ENCODE measurements at regions not wholly inside any gene's neighbourhood (a gene's known extent, or its start where the extent isn't known, plus 50 kb on each side); places are given as distances from the start of the nearest gene placed in this dataset.
"Not testable (repeated sequence)": the region's sequence is repeated elsewhere in the genome, so short reads cannot be mapped to it uniquely, and the experiment has no call there.

DNA sequence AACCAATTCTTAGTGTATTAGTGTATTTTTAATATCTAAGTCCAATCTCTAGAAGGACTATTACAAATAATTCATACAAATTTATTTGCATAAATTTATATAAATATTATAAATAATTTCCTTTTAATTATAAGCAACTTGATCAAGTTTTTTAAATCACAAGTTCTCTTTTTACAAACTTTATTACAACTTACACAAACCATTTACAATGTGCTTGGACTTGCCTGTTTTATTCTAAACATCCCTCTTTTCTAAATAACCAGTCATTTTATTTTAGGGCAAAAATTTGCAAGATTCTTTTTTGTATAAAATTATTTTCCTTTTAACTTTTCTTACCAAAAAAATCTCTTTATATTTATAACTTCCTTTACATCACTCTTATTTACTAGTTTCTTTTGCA lies 83.5 kb upstream of the SYNCRIP start:
- Histone ChIP-seq H3K27me3 (ENCODE audit: control insufficient read depth in 1 of 2, insufficient read depth in 2 of 2, low read length in 2 of 2) (no peaks in the 10 kb centered on the region), H3K9ac (ENCODE audit: low read length in 2 of 2) (no peak overlapping the region), H3K36me3 (ENCODE audit: control insufficient read depth in 2 of 2, insufficient read depth in 2 of 2, low read length in 2 of 2) (no peaks in the 10 kb centered on the region), H3K4me1 (ENCODE audit: control insufficient read depth, insufficient read depth, low read length) (no peaks in the 10 kb centered on the region), H3K4me3 (ENCODE audit: low read length in 2 of 2) (no peak overlapping the region), H3K27ac (ENCODE audit: low read length) (no peak overlapping the region), H3K9me3 (ENCODE audit: control insufficient read depth in 2 of 2, low read length in 2 of 2) (no peaks in the 10 kb centered on the region)

DNA sequence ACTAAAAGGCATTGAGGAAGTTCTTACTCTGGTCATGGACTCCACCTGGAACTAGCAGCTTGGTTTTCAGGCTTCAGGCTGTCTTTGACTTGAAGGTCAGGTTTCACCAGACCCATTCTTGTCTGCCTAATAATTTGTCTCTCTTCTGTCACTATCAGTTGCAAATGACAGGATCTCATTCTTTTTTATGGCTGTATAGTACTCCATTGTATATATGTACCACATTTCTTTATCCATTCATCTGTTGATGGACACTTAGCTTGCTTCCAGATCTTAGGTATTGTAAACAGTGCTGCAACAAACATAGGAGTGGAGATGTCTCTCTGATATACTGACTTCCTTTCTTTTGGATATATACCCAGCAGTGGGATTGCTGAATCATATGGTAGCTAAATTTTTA lies 73.1 kb upstream of the SYNCRIP start:
- Histone ChIP-seq H3K4me1 (ENCODE audit: control insufficient read depth, insufficient read depth, low read length) (no peaks in the 10 kb centered on the region), H3K4me3 (ENCODE audit: low read length in 2 of 2) (no peak overlapping the region), H3K36me3 (ENCODE audit: control insufficient read depth in 2 of 2, insufficient read depth in 2 of 2, low read length in 2 of 2) (no peaks in the 10 kb centered on the region)

GRCh38 chr6:85714893-85715530 lies 72.3 kb upstream of the SYNCRIP start:
- Histone ChIP-seq H3K27me3 (ENCODE audit: control insufficient read depth in 1 of 2, insufficient read depth in 2 of 2, low read length in 2 of 2) (no peaks in the 10 kb centered on the region), H3K9ac (ENCODE audit: low read length in 2 of 2) (no peak overlapping the region), H3K4me1 (ENCODE audit: control insufficient read depth, insufficient read depth, low read length) (no peaks in the 10 kb centered on the region), H3K27ac (ENCODE audit: low read length) (no peak overlapping the region), H3K9me3 (ENCODE audit: control insufficient read depth in 2 of 2, low read length in 2 of 2) (peaks cover 0 to 4% of the 10 kb centered on the region in 2 donors), H3K4me3 (ENCODE audit: low read length in 2 of 2) (no peak overlapping the region), H3K36me3 (ENCODE audit: control insufficient read depth in 2 of 2, insufficient read depth in 2 of 2, low read length in 2 of 2) (no peaks in the 10 kb centered on the region)

More for the DNA sequence above, 73.1 kb upstream of the SYNCRIP start:
- Histone ChIP-seq H3K27me3 (ENCODE audit: control insufficient read depth in 1 of 2, insufficient read depth in 2 of 2, low read length in 2 of 2) (no peaks in the 10 kb centered on the region), H3K9me3 (ENCODE audit: control insufficient read depth in 2 of 2, low read length in 2 of 2) (peaks cover 0 to 4% of the 10 kb centered on the region in 2 donors), H3K9ac (ENCODE audit: low read length in 2 of 2) (no peak overlapping the region), H3K27ac (ENCODE audit: low read length) (no peak overlapping the region)

DNA sequence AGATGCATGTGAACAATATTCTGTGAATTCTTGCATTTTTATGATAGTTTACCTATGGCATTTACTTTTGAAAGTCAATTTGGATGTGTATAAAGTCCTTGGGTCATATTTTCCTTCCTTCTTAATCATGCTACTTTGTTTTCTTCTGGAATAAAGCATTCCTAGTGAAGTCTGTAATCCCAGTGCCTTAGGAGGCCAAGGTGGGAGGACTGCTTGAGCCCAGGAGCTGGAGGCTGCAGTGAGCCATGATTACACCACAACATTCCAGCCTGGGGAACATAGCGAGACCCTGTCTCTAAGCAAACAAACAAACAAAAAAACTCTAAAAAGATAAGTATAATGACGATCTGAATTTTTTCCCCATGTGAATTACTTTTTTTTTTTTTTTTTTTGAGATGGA lies 69.7 kb upstream of the SYNCRIP start:
- Histone ChIP-seq H3K27me3 (ENCODE audit: control insufficient read depth in 1 of 2, insufficient read depth in 2 of 2, low read length in 2 of 2) (no peaks in the 10 kb centered on the region), H3K9ac (ENCODE audit: low read length in 2 of 2) (no peak overlapping the region), H3K4me1 (ENCODE audit: control insufficient read depth, insufficient read depth, low read length) (no peaks in the 10 kb centered on the region), H3K36me3 (ENCODE audit: control insufficient read depth in 2 of 2, insufficient read depth in 2 of 2, low read length in 2 of 2) (no peaks in the 10 kb centered on the region), H3K9me3 (ENCODE audit: control insufficient read depth in 2 of 2, low read length in 2 of 2) (peaks cover 0 to 4% of the 10 kb centered on the region in 2 donors), H3K27ac (ENCODE audit: low read length) (no peak overlapping the region), H3K4me3 (ENCODE audit: low read length in 2 of 2) (no peak overlapping the region)

DNA sequence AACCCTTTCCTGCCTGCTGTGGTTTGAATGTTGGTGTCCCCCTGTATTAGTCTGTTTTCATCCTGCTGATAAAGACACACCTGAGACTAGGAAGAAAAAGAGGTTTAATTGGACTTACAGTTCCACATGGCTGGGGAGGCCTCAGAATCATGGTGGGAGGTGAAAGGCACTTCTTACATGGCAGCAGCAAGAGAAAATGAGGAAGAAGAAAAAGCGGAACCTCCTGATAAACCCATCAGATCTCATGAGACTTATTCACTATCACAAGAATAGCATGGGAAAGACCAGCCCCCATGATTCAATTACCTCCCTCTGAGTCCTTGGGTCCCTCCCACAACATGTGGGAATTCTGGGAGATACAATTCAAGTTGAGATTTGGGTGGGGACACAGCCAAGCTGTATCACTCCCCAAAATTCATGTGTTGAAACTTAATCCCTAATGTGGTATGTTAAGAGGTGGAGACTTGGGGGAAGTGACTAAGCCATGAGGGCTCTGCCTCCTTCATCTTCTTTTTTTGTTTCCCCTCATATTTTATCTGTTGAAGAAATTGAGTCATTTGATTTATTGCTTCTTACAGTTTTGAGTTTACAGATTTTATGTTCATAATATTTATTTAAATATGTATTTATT lies 64.9 kb upstream of the SYNCRIP start:
- H3K36me3 ChIP-seq (ENCODE audit: control insufficient read depth in 2 of 2, insufficient read depth in 2 of 2, low read length in 2 of 2); H3K27ac ChIP-seq (ENCODE audit: low read length); H3K27me3 ChIP-seq (ENCODE audit: control insufficient read depth in 1 of 2, insufficient read depth in 2 of 2, low read length in 2 of 2); H3K4me1 ChIP-seq (ENCODE audit: control insufficient read depth, insufficient read depth, low read length); H3K4me3 ChIP-seq (ENCODE audit: low read length in 2 of 2); H3K9ac ChIP-seq (ENCODE audit: low read length in 2 of 2); H3K9me3 ChIP-seq (ENCODE audit: control insufficient read depth in 2 of 2, low read length in 2 of 2): not testable (repeated sequence)

GRCh38 chr6:85706272-85706671 lies 63.6 kb upstream of the SYNCRIP start:
- no peak overlapping the region for H3K27ac ChIP-seq (ENCODE audit: low read length)

DNA sequence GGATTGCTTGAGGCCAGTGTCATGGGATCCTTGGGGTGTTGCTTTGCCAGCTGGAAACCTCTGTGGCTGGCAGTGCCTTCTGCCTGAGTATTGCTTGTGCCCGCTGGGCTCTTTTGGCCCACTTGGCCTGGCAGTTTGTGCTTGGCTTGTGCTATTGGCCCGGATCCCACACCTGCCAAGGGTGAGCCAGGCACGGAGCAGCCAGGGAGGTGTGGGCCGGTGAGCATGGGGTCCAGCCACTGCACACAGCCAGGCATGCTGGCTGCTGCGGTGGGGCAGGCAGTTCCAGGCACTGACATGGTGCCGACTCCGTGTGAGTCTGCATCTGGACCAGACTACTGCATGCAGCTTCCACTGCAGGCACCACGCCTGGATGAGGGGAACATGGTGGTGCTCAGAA lies 62.5 kb upstream of the SYNCRIP start:
- no peaks in the 10 kb centered on the region for H3K36me3 ChIP-seq (ENCODE audit: control insufficient read depth in 2 of 2, insufficient read depth in 2 of 2, low read length in 2 of 2)
- H3K9me3 ChIP-seq (ENCODE audit: control insufficient read depth in 2 of 2, low read length in 2 of 2): no peaks in the 10 kb centered on the region
- no peaks in the 10 kb centered on the region for H3K27me3 ChIP-seq (ENCODE audit: control insufficient read depth in 1 of 2, insufficient read depth in 2 of 2, low read length in 2 of 2)
- no peak overlapping the region for H3K4me3 ChIP-seq (ENCODE audit: low read length in 2 of 2)
- H3K4me1 ChIP-seq (ENCODE audit: control insufficient read depth, insufficient read depth, low read length): no peaks in the 10 kb centered on the region
- no peak overlapping the region for H3K27ac ChIP-seq (ENCODE audit: low read length)
- H3K9ac ChIP-seq (ENCODE audit: low read length in 2 of 2): no peak overlapping the region

More at GRCh38 chr6:85706272-85706671, 63.6 kb upstream of the SYNCRIP start:
- Histone ChIP-seq H3K9me3 (ENCODE audit: control insufficient read depth in 2 of 2, low read length in 2 of 2) (peaks cover 0 to 3% of the 10 kb centered on the region in 2 donors), H3K27me3 (ENCODE audit: control insufficient read depth in 1 of 2, insufficient read depth in 2 of 2, low read length in 2 of 2) (no peaks in the 10 kb centered on the region), H3K4me1 (ENCODE audit: control insufficient read depth, insufficient read depth, low read length) (no peaks in the 10 kb centered on the region), H3K9ac (ENCODE audit: low read length in 2 of 2) (no peak overlapping the region), H3K36me3 (ENCODE audit: control insufficient read depth in 2 of 2, insufficient read depth in 2 of 2, low read length in 2 of 2) (no peaks in the 10 kb centered on the region), H3K4me3 (ENCODE audit: low read length in 2 of 2) (no peak overlapping the region)

GRCh38 chr6:85703406-85703805 lies 60.7 kb upstream of the SYNCRIP start:
- H3K27ac ChIP-seq (ENCODE audit: low read length): no peak overlapping the region
- H3K27me3 ChIP-seq (ENCODE audit: control insufficient read depth in 1 of 2, insufficient read depth in 2 of 2, low read length in 2 of 2): no peaks in the 10 kb centered on the region
- no peak overlapping the region for H3K4me3 ChIP-seq (ENCODE audit: low read length in 2 of 2)
- no peaks in the 10 kb centered on the region for H3K36me3 ChIP-seq (ENCODE audit: control insufficient read depth in 2 of 2, insufficient read depth in 2 of 2, low read length in 2 of 2)
- no peak overlapping the region for H3K9ac ChIP-seq (ENCODE audit: low read length in 2 of 2)
- H3K4me1 ChIP-seq (ENCODE audit: control insufficient read depth, insufficient read depth, low read length): no peaks in the 10 kb centered on the region
- no peaks in the 10 kb centered on the region for H3K9me3 ChIP-seq (ENCODE audit: control insufficient read depth in 2 of 2, low read length in 2 of 2)
